ENCODE measurements at regions not wholly inside any gene's neighbourhood (a gene's known extent, or its start where the extent isn't known, plus 50 kb on each side); places are given as distances from the start of the nearest gene placed in this dataset.

- no peak for FAIRE-seq
Observed at GRCh38 chr6:132088150-132088549, 137.0 kb upstream of the CCN2 start.

GRCh38 chr6:132087391-132087790 is 136.2 kb upstream of the CCN2 start:
- no peak for FAIRE-seq

- FAIRE-seq, result no peak
Observed at GRCh38 chr6:132085731-132086130, 134.6 kb upstream of the CCN2 start.

DNA sequence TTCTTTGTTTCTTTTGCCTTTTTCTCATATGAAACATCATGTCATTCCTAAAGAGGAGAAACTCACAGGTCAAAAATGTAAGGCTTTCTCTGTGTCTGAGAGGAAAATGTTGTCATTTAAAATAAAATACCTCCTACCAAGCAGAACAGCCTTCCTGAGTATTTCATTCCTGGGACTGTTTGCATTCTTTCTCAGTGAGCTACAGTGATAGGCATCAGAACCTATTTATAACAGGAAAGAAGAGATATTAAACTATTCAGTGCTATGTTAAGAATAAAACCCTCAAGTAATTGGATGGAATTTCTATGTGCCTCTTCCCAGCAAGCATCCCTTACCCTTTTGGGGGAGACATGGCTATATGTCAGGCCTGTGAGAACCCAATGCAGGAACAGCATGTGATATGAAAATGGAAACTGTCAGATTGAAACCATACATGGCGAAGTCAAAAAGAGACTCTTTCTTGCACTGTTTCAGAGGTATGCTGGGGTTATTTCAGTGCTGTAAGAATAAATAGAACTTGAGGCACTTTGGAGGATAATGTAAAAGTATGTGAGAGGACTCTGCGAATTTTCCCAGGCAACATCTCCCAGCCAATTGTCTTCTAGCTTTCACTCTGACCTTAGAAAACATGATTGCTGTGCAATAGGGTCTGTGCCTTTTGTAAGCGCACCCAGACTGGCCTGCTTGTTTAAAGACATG is 133.8 kb upstream of the CCN2 start:
- no peak for FAIRE-seq

DNA sequence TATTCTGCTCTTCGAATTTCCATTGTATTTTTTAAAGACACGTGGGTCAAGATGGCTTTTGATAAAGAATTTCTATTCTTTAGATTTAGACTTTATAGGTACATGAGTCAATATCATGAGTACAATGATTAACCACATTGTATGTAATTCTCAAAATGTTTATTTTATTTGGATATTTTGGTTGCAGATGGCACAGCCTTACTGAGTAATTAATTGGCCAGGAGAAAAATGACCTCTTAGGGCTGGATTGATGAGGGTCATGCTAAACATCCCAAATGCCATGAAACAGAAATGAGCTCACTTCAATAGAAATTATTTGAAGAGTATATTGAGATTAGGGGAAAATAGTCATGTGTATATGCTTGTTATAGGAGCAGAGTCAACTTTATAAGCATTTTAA is 131.2 kb upstream of the CCN2 start:
- FAIRE-seq, result no peak

DNA sequence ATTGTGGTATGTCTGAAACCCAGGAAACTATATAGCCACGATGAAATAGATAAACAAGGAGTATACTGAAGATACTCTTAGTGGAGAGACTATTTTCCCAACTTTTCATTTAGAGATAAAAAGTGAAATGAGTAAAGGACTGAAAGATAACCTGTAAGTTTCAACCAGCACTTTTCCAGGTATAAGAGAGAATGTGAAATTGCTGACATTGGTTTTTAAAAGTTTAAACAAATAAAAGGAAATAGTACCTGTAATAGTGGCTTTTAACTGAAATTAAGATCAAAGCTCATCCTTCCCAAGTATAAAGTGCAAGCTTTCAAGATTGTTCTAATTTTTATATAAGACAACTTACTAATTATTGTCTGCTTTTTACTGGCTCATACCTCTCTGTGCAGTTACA is 130.2 kb upstream of the CCN2 start:
- FAIRE-seq, result no peak

DNA sequence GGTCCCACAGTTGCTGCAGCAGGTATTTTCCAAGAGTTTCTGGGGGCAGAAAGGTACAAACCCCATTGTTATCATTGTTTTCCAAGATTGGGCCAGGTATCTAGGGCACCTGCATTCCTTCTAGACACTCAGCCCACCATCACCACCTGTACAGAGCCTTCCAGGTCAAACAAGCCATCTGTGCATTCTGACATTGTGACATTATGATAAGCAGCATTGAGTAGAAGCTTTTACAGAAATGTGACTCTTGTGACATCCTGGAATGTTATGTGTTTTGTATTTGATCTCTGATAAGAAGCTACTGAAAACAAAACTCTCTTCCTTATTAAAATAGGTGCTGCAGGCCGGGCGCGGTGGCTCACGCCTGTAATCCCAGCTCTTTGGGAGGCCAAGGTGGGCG is 128.1 kb upstream of the CCN2 start:
- FAIRE-seq, result no peak

DNA sequence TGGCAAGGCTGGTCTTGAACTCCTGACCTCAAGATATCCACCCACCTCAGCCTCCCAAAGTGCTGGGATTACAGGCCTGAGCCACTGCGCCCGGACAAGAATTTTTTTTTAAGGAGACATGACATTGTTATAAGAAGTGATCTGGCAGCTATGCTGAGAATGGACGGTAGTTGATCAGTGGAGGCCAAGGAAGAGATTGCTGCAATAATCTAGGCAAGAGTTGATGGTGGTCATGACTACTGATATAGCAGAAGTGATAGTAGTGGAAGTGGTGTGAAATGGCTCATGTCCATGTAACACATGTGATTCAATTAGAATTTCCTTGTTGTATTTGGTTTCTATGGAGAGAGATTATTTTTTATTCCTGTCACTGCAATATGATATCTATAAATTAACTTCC is 125.3 kb upstream of the CCN2 start:
- FAIRE-seq, result no peak

- no peak for FAIRE-seq
Observed at GRCh38 chr6:132072831-132073230, 121.7 kb upstream of the CCN2 start.

DNA sequence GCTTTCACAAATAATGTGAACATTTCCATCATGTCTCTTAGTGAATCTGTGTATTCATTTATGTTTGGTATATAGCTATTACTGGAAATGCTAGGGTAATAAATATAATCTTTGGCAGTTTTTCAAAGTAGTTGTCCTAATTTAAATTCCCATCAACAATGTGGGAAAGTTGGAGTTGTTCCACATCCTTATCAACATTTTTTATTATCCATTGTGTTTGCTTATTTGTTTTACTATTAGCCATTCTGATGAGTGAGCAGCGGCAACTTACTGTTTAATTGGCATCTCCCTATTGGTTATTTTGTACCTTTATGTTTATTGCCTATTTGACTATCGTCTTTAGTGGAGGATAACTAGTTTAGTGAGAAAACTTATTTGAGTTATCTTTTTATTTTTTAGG is 121.1 kb upstream of the CCN2 start:
- no peak for FAIRE-seq

GRCh38 chr6:132070356-132070755 is 119.2 kb upstream of the CCN2 start:
- FAIRE-seq, result no peak

GRCh38 chr6:132068766-132069165 is 117.6 kb upstream of the CCN2 start:
- FAIRE-seq, result no peak

DNA sequence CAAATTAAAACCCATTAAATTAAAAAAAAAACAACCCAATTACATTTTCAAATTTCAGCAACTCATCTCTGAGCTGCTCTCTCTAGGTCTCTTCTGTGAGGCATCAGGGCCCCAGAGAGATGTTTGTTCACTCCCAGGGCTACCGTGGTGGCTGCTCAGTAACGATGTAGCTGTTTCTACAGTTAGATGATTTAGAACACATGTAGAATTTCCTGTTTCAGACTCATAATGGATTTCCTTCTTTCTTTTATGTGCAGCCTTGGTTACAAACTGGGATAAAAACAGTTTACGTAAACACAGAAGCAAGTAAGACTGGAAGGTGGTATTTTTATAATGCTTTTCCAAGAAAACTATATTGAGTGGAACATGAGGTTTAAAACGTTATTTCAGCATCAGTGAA is 116.1 kb upstream of the CCN2 start:
- FAIRE-seq, result no peak

GRCh38 chr6:132065556-132065955 is 114.4 kb upstream of the CCN2 start:
- FAIRE-seq, result no peak

GRCh38 chr6:132063738-132064137 is 112.6 kb upstream of the CCN2 start:
- FAIRE-seq, result no peak

DNA sequence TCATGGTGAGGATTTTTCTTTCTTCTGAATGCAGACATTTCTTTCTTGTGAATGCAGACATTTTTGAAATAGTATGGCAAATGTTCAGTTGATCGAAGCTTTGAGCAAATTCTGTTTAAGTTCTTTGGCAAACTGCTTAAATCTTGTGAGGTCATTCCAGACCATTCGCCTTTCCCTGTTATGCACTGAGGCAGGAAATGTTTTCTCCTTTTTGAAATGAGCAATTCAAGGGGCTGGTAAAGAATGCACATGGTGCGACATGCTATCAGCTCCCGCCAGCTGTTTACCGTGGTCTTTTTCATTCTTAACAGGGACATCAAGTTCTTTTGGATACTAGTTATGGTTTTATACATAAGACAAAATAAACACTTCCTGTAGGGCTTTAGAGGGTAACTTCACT is 112.0 kb upstream of the CCN2 start:
- no peak for FAIRE-seq

DNA sequence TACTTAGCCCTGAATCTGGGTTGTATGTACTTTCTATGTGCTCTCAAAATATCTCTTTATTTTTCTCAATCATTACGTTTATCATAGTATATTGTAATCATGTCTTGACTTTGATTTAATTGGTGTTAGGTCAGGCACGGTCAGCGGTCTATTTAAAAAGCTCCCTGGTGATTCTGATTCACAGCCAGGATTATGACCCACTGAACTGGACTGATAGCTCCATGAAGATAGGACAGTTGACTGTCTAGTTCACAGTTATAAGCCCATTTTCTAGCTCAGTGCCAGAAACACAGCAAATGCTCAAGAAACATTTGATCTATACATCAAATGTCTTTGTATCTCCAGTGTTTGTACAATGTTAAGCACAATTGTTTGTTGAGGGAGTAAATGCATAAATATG is 111.5 kb upstream of the CCN2 start:
- no peak for FAIRE-seq

DNA sequence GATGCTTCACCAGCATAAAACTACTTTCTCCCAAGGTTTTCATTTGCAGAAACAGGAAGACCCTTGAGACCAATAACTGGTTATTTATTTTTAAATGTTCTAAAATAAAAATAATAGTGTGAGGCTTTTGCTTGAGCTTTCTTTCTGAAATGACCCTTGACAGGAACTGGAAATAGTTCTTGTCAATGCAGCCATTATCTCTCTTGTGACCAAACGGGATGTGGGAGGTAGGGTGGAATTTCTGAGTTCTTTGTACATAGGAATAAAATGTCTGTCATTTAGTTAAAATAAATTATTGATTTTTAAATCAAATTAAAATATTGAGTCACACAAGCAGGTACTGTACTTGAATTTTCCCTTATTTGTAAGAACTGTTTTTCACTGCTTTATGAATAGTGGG is 110.2 kb upstream of the CCN2 start:
- FAIRE-seq, result no peak

DNA sequence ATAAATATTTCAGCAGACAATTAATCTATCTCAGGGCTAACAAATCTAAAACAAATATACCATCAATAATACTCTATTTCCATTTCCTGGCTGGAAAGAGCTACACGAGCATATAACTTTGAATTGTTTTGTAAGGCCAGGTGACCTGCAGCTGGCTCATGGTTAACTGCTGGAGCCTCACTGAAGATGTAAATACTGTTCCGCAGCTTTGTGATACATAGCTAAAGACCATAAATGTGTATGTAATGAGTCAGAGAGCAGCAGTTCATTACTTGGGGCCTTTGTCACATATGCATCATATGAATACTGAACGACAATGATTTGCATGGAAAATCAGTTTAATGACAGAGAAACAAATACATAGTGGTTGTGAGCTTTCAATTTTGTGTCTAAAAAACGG is 109.4 kb upstream of the CCN2 start:
- FAIRE-seq, result no peak

DNA sequence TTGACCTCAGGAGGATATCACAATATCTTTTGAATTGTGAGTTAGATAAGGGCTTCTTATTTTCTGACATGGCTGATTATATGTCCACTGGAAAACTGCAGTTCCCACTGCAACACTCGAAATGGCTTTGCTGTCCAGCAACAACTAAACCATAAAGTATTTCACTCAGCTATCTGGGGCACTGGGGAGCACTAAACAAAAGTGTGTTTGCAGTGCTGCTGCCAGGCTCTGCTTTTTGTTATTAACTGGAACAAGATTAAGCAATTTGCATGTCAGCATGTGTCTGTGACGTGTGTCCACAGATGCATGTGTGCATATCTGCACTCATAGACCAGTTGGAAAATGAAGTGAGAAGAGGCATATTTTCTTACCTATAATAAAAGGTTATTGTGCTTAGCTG is 107.8 kb upstream of the CCN2 start:
- FAIRE-seq, result no peak

GRCh38 chr6:132054525-132054924 is 103.4 kb upstream of the CCN2 start:
- no peak for FAIRE-seq

DNA sequence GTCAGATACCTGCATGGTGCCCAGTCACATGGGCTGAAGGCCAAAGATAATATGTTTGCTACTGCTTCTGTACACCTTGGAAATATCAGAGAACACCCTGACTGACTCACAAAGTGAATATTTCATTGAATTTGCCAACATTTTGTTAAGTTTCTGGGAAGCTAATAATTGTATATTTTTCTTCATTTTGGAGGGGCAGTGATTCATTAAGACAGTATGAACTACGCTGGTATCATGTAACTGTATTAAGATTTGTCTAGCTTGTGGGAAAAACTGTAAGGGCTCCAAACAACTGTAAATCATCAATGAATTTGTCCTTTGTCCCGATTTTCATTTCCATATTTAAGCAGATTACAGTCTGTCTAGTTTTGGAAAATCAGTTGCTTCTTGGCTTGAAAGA is 102.3 kb upstream of the CCN2 start:
- FAIRE-seq, result no peak

GRCh38 chr6:132052096-132052495 is 100.9 kb upstream of the CCN2 start:
- FAIRE-seq, result no peak

- FAIRE-seq, result no peak
Observed at GRCh38 chr6:132045877-132046276, 94.7 kb upstream of the CCN2 start.

DNA sequence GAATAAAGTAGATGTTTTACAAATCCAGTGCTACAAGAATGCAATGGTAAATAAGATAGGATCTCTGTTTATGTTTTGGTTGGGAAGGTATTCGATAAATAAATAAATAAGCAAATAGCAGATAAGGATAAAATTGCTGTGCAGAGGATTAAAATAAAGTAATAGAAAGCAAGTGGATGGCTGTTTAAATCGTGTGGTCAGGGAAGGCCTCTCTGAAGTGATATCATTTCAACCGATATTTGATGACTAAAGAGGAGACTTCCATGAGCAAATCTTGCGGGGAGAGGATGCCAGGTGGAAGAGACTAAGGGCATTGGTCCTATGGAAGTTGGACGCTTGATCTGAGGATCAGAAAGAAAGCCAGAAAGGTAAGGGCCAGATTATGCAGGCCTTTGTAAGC is 92.0 kb upstream of the CCN2 start:
- FAIRE-seq, result no peak

- no peak for FAIRE-seq
Observed at GRCh38 chr6:132041706-132042105, 90.5 kb upstream of the CCN2 start.
